Hematopoietic multipotent progenitor cell treated with erythropoietin and hydrocortisone succinate and interleukin-3 and kit ligand, for 15 days (in vitro differentiated cells): ENCODE measurements at regions not wholly inside any gene's neighbourhood (a gene's known extent, or its start where the extent isn't known, plus 50 kb on each side); places are given as distances from the start of the nearest gene placed in this dataset.
"Not testable (repeated sequence)": the region's sequence is repeated elsewhere in the genome, so short reads cannot be mapped to it uniquely, and the experiment has no call there.

ENCODE experiments used
- DNase-seq: peaks from one replicate; pipeline ENCODE4 v3.0.0-alpha.2; 2015; ENCODE audit warnings: low spot score

DNA sequence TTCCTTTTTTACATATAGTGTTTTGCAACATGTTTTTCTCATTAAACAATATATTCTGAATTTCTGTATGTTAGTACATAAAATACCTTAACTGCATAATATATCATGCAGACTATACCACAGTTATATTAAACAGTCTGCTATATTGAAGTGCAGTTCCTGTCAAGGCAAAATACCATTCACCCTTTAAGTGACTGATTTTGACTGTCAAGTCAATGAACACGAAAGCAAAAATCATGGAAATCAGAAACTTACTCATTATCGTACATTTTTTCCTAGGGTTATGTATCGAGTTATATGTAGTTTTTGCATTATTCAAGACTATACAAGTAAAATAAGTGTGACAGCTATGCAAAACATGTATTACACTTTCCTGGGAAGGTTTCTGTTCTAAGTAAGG lies 361.6 kb upstream of the MAP2 start:
- DNase-seq = no peak

DNA sequence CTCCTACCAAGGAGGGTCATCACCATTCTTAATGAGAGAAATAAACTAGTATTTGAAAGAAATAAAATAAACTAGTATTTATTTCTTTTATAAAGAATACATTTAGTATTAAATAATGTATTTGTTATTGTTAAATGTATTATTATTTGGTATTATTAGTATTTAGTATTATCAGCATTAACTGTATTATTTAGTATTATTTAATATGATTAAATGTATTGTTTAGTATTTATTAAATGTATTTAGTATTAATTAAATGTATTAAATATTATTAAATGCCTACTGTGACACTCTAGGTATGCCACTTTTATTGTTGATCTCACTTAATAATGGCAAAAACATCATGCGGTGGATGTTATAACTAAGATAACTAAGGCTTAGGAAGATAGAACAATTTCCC lies 353.6 kb upstream of the MAP2 start:
- no peak for DNase-seq

DNA sequence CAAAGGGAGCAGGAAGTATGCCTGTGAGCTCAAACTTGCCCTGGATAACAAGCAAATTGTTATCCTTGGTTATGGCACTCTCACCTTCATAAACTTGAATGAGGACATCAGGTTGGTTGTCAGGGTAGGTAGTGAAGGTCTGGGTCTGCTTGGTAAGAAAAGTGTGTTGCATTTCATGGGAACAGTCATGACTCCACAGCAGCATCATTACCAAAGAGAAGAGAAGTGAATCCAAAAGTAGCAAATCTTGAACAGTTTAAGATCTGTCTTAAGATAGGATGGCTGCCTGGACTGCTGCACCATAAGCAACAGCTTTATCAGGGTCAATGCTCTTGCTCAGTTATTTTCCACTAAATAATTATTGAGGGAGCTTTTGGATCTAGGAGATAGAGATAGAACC lies 350.7 kb upstream of the MAP2 start:
- no peak for DNase-seq

DNA sequence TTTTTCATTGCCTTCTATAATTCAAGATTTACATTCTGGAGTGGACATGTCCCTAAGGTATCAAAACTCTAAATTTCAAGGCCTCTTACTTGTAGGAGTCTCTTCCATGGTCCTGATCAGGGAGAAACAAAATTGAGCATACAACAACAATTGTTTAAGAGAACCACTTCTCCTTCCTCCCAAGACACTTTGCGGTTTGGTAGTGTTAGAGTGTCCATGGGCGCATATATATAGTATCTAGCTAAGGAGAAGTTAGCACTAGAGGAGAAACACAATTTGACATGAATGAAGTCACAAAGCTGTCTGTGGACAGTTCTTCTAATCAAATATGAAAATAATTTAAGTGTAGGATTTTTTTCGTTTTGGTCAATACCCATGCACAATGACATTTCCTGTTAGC lies 349.1 kb upstream of the MAP2 start:
- DNase-seq = no peak

DNA sequence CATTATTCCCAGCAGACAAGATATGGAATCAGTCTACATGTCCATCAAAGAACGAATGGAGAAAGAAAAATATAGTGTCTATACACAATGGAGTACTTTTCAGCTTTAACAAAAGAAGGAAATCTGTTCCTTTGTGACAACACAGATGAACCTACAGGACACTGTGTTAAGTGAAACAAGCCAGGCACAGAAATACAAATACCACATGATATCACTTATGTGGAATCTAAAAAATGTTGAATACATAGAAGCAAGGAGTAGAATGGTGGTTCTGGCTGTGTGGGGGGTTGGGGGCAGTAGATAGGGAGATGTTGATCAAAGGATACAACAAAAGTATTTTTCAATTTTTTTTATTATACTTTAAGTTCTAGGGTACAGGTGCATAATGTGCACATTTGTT lies 347.7 kb upstream of the MAP2 start:
- no peak for DNase-seq

DNA sequence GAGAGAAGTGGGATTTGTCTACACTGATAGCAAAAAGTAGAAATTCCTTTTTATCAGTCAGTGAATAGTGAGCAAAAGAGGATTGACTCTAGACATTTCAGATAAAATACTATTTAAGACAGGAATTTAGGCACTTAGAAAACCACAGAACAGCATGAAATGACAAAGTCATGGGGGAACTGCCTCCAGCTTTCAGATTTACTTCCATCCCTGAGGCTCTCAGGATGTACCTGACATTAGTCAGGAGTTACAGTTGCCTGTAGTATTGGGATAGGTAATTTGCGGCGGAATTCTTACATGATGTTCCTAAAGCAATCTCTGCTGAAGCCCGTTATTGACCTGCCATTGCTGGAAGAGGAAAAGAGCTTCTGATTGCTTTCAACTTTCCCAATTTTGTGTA lies 337.1 kb upstream of the MAP2 start:
- no peak for DNase-seq

DNA sequence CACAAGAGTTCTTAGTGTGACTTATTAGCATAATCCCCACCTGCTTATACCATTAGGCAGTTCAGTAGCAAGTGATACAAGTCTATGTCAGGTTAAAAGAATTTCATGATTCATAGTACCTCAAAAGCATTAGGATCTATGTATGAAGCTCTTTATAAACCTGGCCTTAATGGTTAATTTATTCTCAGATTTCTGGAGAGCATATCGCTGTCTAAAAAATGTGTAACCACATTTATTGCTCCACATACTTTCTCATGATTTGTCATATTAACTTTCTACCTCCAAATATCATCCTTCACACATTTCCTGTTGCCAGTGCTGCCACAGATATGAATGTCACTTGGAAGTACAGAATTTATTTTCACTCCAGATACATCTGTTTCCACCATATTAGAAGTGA lies 332.8 kb upstream of the MAP2 start:
- no peak for DNase-seq

DNA sequence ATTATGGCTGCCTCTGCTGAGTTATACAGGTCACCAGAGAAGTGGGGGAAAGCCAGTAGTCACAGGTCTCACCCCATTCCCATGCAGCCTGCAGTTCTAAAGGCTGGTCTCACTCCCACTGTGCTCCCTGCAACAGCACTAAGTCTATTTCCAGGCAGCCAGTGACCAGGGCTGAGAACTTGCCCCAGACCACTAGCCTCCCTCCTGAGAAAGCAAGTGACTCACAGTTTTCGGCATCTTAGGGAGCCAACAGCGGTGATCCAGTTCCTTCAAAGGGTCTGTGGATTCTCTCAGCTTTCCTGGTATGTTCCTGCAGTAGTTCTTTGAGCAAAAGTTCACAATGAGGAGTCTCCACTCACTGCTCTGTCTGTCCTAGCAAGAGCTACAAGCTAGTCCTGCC lies 329.6 kb upstream of the MAP2 start:
- DNase-seq = no peak

DNA sequence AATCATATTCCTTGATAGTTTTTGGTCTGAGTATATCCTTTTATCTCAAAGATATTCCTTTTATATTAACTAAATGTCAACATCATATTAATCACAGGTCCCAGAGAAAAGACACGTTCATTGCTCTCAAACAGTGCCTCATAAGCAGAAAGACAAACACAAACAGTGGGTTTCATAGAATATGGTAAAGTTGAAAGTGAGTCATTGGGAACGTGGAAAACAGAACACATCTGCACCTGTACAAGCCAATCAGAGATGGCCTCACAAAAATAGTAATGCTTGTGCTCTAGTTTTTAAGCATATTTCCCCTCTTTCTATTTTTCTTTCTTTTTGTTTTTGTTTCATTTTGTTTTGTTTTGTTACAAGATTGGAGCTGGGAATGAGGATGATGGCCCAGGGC lies 328.4 kb upstream of the MAP2 start:
- no peak for DNase-seq

DNA sequence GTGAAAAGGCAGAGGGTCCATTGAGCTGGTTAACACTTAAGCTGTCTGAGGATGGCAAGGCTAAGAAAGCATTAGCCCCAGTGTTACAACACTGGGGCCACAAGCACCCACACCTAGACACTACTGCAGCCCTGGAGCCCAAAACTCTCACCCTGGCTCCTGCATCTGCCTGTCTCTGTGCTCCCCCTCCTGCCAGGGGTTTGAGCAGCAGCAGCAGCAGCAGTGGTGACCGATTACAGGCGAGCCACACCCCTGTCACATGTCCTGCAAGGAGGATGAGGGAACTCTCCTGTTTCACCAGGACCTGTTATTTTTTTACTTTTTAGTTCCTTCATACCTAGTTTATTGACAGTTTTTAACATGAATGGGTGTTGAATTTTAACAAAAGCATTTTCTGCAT lies 326.7 kb upstream of the MAP2 start:
- DNase-seq = no peak

DNA sequence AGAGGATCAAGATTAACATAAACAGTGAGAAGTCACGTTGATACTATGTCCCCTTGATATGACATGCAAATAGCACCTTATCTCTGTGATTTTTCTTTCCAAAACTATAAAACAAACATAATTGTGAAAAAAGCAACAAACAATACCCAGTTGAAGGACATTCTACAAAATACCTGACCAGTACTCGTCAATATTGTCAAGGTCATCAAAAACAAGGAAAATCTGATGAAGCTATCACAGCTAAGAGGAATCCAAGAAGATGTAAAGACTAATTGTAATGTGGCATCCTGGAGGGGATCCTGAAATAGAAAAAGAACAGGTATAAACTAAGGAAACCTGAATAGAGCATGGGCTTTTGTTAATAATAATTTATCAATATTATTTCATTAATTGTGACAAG lies 321.5 kb upstream of the MAP2 start:
- no peak for DNase-seq

DNA sequence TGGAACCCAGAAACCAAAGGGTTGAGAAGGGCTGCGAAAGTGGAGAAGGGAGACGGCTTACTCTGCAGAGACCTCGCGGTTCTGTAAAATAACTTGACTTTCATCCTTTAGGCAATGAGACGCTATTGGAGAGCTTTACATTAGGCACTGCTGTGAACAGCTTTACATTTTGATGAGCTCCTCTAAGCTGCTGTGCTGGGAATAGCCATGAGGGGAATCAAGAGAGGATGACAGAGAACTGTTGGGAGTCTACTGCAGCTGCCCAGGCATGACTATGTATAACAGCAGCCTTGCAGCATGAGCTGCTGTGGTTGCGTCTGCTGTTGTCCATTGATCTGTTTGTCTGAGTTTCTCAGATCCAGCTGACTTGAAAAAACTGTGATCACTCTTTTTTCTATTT lies 310.8 kb upstream of the MAP2 start:
- no peak for DNase-seq

DNA sequence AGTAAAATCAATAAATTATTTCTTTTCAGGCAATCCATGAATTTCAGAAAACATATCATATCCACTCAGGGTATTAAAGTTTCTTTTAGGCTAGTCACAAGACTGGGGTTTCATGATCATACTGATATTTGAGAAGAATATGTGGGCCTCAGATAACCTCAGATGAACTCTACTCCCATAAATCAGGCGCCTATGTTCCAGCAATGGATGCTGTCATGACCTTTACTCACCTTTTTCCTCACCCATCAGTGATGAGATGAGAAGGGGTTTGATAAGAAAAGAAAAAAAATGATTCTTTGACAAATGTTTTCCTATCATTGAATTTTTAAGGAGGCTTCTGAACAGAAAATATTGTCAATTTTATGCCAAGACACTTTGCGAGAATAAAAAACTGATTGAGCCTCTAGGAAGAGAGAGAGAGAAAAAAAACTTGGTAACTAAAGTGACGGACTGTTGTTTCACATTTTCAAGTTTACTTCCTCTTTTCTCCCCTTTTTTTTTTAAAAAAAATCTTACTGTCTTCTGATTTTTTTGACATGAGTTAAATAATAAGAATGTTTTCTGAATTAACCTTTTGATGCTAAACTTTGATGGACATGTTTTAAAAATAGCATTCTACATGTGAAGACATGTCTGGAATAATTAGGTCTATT lies 309.1 kb upstream of the MAP2 start:
- no peak for DNase-seq

DNA sequence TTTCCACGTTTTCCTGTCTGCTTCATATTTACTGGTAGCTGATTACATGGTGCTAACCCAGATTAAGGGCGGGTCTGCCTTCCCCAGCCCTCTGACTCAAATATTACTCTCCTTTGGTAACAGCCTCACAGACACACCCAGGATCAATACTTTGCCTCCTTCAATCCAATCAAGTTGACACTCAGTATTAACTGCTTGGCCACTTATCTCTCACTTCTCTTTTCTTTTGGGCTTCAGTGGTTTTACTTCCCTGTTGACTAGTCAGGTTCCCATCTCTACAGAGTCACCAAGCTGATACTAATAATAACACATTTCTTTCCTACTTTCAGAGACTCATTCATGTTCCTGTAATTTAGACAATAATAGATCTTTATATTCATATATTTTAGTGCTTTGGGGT lies 302.2 kb upstream of the MAP2 start:
- DNase-seq = no peak

DNA sequence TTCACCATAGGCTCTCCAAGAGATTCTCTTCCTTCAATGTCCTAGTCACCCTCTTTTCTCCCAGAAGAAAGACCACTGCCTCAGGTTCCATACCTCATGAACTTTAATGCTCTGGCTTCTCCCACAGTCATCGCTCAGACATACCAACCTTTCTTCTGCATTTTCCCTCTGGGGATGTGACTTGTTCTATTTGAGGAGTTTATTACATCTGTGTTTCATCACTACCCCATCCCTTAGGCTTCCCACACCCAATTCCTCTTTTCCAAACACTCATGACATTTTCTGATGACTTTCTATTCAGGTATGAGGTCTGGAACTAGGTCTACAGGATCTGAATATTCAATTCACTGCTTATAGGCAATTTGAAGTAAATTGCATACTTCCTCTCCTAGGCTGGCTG lies 298.6 kb upstream of the MAP2 start:
- no peak for DNase-seq

DNA sequence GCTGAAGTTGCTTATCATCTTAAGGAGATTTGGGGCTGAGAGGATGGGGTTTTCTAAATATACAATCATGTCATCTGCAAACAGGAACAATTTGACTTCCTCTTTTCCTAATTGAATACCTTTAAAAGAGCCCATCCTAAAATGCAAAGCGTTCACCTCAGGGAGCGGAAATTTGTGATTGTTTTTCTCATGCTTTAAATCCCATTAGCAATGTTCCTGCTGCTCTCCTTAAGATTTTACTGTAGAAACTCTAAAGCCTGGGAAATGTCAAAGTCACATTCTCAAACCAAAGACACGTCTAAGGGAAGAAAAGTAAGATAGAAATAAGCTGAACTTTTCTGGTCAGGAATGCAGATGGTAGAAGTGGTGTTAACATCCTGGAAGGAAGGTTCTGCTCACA lies 285.8 kb upstream of the MAP2 start:
- DNase-seq = no peak

DNA sequence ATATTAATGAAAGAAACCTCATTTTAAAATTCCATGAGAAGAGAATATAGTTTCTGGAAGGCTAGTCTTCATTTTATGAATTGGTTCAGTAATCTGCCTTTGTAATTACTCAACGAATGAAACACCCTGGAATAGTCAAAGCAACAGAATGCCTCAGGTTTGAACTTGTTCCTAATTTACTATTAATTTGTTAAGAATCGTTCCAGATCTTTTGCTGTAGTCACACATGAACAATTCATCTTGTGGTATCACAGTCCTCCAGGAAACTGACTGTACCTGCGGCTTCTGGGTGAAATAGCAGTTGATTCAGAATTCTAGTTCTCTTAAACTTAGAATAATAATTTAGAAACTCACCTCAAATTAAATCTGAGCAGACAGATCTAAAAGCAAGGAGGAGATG lies 282.7 kb upstream of the MAP2 start:
- DNase-seq = no peak

DNA sequence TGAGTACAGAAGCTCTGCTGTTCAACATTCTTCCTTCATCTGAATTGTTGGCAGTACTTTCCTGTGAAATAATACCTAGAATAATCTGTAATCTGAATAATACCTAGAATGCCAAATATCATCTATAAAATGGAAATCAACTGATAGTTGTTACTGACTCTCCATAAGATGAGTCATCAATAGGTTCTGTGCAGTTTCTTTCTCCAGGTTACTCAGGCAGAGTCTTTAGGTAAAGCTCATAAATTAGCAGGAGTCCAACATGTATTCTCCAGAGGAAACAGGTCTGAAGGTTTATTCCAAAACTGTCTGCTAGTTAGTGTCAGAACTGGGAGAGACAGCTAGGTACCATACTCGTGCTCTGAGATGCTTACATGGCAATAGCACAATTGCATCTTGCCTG lies 282.0 kb upstream of the MAP2 start:
- no peak for DNase-seq

DNA sequence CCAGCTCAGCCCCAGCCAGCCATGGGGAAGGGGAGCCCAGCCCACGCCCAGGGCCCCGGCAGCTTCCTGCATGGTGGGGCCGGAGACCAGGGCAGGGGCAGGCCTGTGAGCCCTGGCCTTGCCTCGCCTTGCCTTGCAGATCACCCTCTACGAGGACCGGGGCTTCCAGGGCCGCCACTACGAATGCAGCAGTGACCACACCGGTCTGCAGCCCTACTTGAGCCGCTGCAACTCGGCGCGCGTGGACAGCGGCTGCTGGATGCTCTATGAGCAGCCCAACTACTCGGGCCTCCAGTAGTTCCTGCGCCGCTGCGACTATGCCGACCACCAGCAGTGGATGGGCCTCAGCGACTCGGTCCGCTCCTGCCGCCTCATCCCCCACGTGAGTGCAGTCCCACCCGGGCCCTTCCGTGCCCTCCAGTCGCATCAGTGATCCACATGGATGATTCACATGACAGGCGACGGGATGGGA lies 278.6 kb upstream of the MAP2 start:
- DNase-seq = not testable (repeated sequence)

DNA sequence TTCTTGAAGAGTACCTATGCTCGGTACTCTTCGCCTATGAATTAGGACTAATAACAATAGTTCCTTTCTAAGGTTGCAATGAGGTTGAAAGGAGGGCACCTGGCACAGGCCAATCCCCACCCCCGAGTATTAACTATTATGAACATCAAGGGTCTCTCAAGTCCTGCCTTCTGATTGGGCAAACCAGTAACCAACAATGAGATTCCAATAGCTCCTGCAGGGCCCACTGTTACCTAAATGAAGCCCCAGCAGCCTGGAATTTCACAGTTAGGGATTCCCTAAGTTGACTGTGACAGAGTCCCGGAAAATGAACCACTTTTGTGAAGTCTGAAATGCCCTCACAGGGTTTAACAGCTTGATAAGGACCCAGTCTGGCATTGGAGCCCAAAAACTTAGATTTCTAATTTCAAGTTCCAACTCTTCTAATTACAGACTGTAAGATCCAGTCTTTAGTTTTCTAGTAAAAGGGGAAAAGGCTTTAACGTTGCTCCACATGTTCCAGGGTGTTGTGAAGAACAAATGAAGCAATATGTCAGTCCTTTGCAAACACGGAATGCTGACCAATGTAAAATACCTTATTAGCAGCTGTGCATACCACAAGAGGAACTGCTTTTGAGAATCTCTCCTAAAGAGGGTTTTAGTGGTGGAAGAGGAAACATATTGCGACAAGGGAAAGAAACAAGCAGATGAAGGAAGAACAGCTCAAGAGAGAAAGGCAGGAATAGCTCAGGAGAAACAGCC lies 277.7 kb upstream of the MAP2 start:
- no peak for DNase-seq

DNA sequence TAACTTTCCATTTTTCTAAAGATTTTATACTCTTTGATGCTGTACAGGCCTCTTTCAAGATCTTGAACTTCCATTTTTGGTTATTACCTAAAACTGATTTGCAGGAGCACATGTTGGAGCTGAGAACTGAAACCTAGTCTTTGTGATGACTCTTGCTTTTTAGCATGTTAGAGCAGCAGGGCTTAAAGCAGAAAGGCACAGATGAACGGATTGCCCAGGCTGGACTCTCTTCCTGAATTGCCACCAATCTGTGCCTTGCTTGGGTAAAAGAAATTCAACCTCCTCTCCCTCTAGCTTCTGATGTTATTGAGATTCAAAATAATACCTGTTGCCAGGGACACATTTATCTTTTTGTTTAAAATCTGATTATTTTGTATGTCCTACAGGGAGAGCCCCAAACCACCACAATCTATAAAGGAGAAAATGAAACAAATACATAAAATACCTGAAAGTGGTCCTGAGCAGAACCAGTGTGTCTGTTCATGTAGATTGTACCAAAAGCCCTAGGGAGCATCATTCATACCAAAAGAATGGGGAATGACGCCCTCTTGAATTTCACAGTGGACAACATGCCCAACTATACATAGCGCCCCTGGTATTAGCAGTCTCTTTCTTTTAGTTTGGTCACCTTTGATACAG lies 277.0 kb upstream of the MAP2 start:
- no peak for DNase-seq

DNA sequence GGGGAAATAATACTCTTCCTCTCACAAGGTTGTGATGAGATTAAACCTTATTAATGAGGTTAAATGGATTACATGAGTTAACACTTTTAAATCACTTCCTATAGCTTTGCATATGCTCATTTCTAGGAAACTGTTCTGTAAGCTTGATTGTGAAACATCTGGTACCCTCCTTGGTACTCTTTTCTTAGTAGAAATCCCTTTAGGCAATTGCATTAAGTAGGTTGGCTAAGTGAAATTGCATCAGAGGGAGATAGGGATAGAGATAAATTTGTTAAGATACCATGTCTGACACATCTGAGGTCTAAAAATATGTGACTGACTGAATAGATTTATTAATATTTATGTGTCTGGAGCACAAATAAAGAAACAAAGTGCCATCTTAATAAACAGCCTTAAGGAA lies 275.9 kb upstream of the MAP2 start:
- no peak for DNase-seq

DNA sequence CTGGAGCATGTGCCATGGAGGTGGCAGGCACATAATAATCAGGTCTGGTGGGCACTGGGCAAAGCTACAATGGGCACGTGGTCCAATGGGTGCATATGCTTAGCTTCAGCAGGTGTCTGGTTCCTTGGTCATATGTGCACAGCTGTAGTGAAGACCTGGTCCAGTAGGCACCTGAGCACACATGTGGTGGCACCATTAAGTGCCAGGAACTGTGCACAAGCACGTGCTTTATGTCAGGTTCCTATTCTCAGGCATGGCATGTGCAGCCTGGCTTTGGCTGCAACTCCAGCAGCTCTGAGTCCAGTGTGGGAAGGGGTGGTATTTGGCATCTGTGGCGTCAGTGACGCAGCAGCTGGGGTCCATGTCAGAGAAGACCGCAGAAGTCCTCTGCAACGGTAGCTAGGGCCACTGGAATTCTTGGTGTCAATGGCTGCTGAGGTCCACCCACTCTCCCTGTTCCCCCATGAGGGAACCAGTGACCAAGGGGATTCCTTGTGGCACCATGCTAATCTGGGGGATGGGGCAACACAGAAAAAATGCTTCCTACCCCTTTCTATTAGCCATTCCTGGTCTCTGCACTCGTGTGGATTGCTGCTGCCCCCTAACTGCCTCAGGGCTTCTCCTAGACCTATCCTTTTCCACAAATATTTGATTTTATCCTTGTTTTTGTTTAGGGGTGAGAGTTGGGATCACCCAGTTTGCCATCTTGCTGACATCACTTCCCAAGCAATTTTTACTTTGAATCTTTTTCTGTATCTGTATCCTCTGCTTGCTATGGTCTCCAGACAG lies 262.9 kb upstream of the MAP2 start:
- no peak for DNase-seq
